ENCODE measurements at regions not wholly inside any gene's neighbourhood (a gene's known extent, or its start where the extent isn't known, plus 50 kb on each side); places are given as distances from the start of the nearest gene placed in this dataset.

GRCh38 chr1:239739375-239739774, 352.3 kb upstream of the FMN2 start:
- H3K4me1 ChIP-seq = no peaks in the 10 kb centered on the region
- no peaks in the 10 kb centered on the region for H3K9me3 ChIP-seq
- intact Hi-C loops (cut with DNase I) = no loop called here
- TF ChIP-seq CTCF (IDR thresholded peaks at IDR 0.05) = no peak
- no peak for TF ChIP-seq POLR2A (IDR thresholded peaks at IDR 0.05)
- TF ChIP-seq POLR2AphosphoS5 (IDR thresholded peaks at IDR 0.05; ENCODE audit: insufficient read depth in 1 of 2, low read depth in 1 of 2) = no peak
- no peaks in the 10 kb centered on the region for H3K27me3 ChIP-seq
- H3K36me3 ChIP-seq = no peaks in the 10 kb centered on the region
- no peak for DNase-seq (ENCODE audit: extremely low spot score in 2 of 2)
- no peak overlapping the region for H3K27ac ChIP-seq
- no peak overlapping the region for H3K4me3 ChIP-seq

DNA sequence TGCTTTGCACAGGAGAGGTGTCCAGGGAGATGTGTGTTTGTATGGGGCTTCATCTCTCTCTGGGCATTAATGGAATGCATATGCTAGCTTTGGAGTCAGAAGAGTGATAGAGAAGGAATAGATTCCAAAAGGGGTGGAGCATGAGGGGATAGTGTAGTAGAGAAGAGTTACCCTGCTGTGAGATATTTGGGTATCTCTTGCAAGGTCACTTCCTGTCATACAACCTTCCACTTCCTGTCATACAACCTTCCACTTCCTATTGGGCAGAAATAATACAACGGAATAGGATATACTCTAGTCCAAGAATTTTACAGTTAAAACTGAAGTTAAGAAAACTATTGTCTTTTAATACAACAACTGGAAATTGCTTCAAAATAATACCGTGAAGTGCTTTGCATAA, 351.8 kb upstream of the FMN2 start:
- TF ChIP-seq POLR2A (IDR thresholded peaks at IDR 0.05) = no peak
- TF ChIP-seq POLR2AphosphoS5 (IDR thresholded peaks at IDR 0.05; ENCODE audit: insufficient read depth in 1 of 2, low read depth in 1 of 2) = no peak
- TF ChIP-seq CTCF (IDR thresholded peaks at IDR 0.05) = no peak
- H3K4me1 ChIP-seq = no peaks in the 10 kb centered on the region
- no peak for DNase-seq (ENCODE audit: extremely low spot score in 2 of 2)
- no peaks in the 10 kb centered on the region for H3K9me3 ChIP-seq
- H3K27me3 ChIP-seq = no peaks in the 10 kb centered on the region
- no peak overlapping the region for H3K27ac ChIP-seq
- no peaks in the 10 kb centered on the region for H3K36me3 ChIP-seq
- H3K4me3 ChIP-seq = no peak overlapping the region
- intact Hi-C loops (cut with DNase I) = no loop called here

DNA sequence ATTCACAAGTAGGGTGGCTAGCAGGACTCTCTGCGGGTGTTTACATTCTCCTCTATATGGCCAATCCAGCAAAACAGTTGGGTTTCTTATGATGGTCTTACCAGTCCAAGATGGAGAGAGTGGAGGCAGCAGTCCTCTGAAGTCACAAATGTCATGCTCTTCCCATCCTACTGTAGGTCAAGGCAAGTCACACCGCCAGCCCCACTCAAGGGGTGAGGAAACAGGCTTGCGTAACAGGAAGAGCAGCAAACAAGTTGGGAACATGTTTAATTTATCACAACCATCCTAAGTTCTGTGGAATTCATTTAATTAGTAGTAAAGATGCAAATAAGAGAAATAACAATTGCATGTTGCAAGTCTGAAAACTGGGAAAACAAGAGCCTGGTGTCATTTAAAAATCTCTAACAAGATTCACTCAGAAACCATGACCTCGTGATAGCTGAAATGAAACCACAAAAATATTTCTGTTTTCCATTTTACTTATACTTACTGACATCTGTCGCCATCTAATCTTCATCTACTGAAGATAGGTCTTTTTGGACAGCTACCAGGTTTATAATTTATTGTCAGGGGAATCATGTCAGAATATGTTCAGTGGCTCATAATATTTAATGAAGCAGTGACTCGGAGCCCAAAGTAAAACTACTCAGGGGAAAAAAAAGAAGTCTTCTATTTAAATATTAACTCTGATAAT, 349.1 kb upstream of the FMN2 start:
- Histone ChIP-seq H3K4me1 (no peaks in the 10 kb centered on the region), H3K4me3 (no peak overlapping the region), H3K36me3 (no peaks in the 10 kb centered on the region), H3K27me3 (no peaks in the 10 kb centered on the region), H3K9me3 (no peaks in the 10 kb centered on the region), H3K27ac (no peak overlapping the region)
- intact Hi-C loops (cut with DNase I) = no loop called here
- TF ChIP-seq CTCF (IDR thresholded peaks at IDR 0.05) (no peak), POLR2AphosphoS5 (IDR thresholded peaks at IDR 0.05; ENCODE audit: insufficient read depth in 1 of 2, low read depth in 1 of 2) (no peak), POLR2A (IDR thresholded peaks at IDR 0.05) (no peak)
- DNase-seq (ENCODE audit: extremely low spot score in 2 of 2) = no peak

- H3K4me3 ChIP-seq = no peak overlapping the region
- H3K27me3 ChIP-seq = no peaks in the 10 kb centered on the region
- TF ChIP-seq CTCF (IDR thresholded peaks at IDR 0.05) (no peak), POLR2A (IDR thresholded peaks at IDR 0.05) (no peak), POLR2AphosphoS5 (IDR thresholded peaks at IDR 0.05; ENCODE audit: insufficient read depth in 1 of 2, low read depth in 1 of 2) (no peak)
- no peak overlapping the region for H3K27ac ChIP-seq
- no peaks in the 10 kb centered on the region for H3K4me1 ChIP-seq
- intact Hi-C loops (cut with DNase I) = no loop called here
- DNase-seq (ENCODE audit: extremely low spot score in 2 of 2) = no peak
- H3K36me3 ChIP-seq = no peaks in the 10 kb centered on the region
- H3K9me3 ChIP-seq = no peaks in the 10 kb centered on the region
Measured at GRCh38 chr1:239744851-239745250, 346.8 kb upstream of the FMN2 start.

DNA sequence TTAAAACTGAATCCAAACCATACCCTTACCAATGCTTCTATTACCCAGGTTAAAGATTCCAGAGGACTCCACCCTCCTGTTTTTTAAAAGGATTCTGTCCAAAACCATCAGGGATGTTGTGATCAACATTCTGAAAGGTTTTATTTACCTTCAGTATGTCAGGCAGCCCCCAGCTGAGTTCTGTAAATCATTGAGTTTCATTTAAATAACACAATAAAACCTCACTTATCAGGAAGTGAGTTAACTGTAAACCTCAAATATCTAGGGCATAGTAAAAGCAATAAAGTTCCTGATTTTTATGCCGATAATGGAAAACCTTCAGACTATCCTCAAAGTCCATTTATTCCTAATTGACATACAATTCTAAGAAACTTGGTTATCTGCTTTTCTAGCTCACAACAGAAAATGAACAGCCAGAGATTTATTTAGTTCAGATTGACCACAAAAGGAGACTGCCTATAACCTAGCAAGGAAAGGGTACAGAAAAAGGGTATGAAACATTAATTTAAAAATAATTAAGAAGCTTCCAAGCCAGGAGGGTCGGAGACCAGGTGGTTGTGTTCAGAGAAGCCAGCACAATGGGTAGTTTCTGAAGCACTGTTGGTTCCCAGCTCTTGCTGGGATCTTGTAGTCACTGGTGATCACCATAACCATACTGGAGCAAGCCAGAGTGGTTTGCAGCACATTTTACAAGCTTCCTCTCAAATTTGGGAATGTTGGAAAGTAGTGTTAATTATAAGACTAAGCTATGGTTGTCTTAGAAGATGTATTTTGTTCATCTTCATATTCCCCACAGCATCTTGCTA, 336.4 kb upstream of the FMN2 start:
- Histone ChIP-seq H3K4me1 (no peaks in the 10 kb centered on the region), H3K9me3 (no peaks in the 10 kb centered on the region), H3K36me3 (no peaks in the 10 kb centered on the region), H3K27me3 (no peaks in the 10 kb centered on the region), H3K4me3 (no peak overlapping the region), H3K27ac (no peak overlapping the region)
- TF ChIP-seq POLR2A (IDR thresholded peaks at IDR 0.05) = no peak
- no peak for TF ChIP-seq POLR2AphosphoS5 (IDR thresholded peaks at IDR 0.05; ENCODE audit: insufficient read depth in 1 of 2, low read depth in 1 of 2)
- TF ChIP-seq CTCF (IDR thresholded peaks at IDR 0.05) = no peak
- intact Hi-C loops (cut with DNase I) = no loop called here
- no peak for DNase-seq (ENCODE audit: extremely low spot score in 2 of 2)

Data from vagina (tissue), 2 donors.